ENCODE measurements at regions not wholly inside any gene's neighbourhood (a gene's known extent, or its start where the extent isn't known, plus 50 kb on each side); places are given as distances from the start of the nearest gene placed in this dataset.
A peak's percentile ranks its signal among the peaks of the same experiment; 100 is the strongest.

- TF ChIP-seq HOXD1 (CRISPR knock-in tag; IDR thresholded peaks at IDR 0.05) (no peak), ZMAT5 (CRISPR knock-in tag; IDR thresholded peaks at IDR 0.05; ENCODE audit: borderline replicate concordance, low read depth) (no peak), GMEB1 (CRISPR knock-in tag; IDR thresholded peaks at IDR 0.05; ENCODE audit: borderline replicate concordance) (no peak), BHLHE40 (IDR thresholded peaks at IDR 0.05; ENCODE audit: low read length) (no peak), HNF4G (IDR thresholded peaks at IDR 0.05; ENCODE audit: borderline replicate concordance, low read depth, low read length) (no peak), HNF4G (CRISPR knock-in tag; IDR thresholded peaks at IDR 0.05; ENCODE audit: borderline replicate concordance, low read depth) (no peak), PHF20 (CRISPR knock-in tag; IDR thresholded peaks at IDR 0.05) (no peak), ZNF616 (CRISPR knock-in tag; IDR thresholded peaks at IDR 0.05; ENCODE audit: low read depth) (no peak), MAZ (IDR thresholded peaks at IDR 0.05; ENCODE audit: borderline replicate concordance, low read depth, low read length) (no peak), MAZ (CRISPR knock-in tag; IDR thresholded peaks at IDR 0.05; ENCODE audit: low read depth) (0 out of 2 replicates have a peak, but pooled peaks have one; percentile 18), ZNF768 (CRISPR knock-in tag; IDR thresholded peaks at IDR 0.05) (peak; percentile 90), SALL2 (CRISPR knock-in tag; IDR thresholded peaks at IDR 0.05) (no peak), TMF1 (CRISPR knock-in tag; IDR thresholded peaks at IDR 0.05; ENCODE audit: low read depth) (no peak), ZNF230 (CRISPR knock-in tag; IDR thresholded peaks at IDR 0.05) (0 out of 2 replicates have a peak, but pooled peaks have one; percentile 30), ZNF552 (CRISPR knock-in tag; IDR thresholded peaks at IDR 0.05; ENCODE audit: borderline replicate concordance) (no peak), ZBTB20 (CRISPR knock-in tag; IDR thresholded peaks at IDR 0.05; ENCODE audit: borderline replicate concordance, low read depth) (no peak), FLYWCH1 (CRISPR knock-in tag; IDR thresholded peaks at IDR 0.05) (no peak), ATF2 (CRISPR knock-in tag; IDR thresholded peaks at IDR 0.05) (no peak), KMT2B (CRISPR knock-in tag; IDR thresholded peaks at IDR 0.05) (no peak), ZNF468 (CRISPR knock-in tag; IDR thresholded peaks at IDR 0.05) (no peak), TEAD3 (CRISPR knock-in tag; optimal IDR thresholded peaks at IDR 0.05; ENCODE audit: borderline replicate concordance) (peak; percentile 62), PATZ1 (CRISPR knock-in tag; IDR thresholded peaks at IDR 0.05) (peak; percentile 33; the same call in 1 of the 2 replicates)
- TF ChIP-seq, protein P1, sequence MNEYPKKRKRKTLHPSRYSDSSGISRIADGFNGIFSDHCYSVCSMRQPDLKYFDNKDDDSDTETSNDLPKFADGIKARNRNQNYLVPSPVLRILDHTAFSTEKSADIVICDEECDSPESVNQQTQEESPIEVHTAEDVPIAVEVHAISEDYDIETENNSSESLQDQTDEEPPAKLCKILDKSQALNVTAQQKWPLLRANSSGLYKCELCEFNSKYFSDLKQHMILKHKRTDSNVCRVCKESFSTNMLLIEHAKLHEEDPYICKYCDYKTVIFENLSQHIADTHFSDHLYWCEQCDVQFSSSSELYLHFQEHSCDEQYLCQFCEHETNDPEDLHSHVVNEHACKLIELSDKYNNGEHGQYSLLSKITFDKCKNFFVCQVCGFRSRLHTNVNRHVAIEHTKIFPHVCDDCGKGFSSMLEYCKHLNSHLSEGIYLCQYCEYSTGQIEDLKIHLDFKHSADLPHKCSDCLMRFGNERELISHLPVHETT (CRISPR knock-in tag; conservative IDR thresholded peaks at IDR 0.05) = no peak
- TF ChIP-seq, protein P2, sequence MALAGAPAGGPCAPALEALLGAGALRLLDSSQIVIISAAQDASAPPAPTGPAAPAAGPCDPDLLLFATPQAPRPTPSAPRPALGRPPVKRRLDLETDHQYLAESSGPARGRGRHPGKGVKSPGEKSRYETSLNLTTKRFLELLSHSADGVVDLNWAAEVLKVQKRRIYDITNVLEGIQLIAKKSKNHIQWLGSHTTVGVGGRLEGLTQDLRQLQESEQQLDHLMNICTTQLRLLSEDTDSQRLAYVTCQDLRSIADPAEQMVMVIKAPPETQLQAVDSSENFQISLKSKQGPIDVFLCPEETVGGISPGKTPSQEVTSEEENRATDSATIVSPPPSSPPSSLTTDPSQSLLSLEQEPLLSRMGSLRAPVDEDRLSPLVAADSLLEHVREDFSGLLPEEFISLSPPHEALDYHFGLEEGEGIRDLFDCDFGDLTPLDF (CRISPR knock-in tag; IDR thresholded peaks at IDR 0.05) = no peak
Observed at GRCh38 chr5:173736923-173737412, 120.5 kb upstream of the BOD1 start (continued).

Data from HepG2 (cell line).